ENCODE measurements at regions not wholly inside any gene's neighbourhood (a gene's known extent, or its start where the extent isn't known, plus 50 kb on each side); places are given as distances from the start of the nearest gene placed in this dataset.

DNA sequence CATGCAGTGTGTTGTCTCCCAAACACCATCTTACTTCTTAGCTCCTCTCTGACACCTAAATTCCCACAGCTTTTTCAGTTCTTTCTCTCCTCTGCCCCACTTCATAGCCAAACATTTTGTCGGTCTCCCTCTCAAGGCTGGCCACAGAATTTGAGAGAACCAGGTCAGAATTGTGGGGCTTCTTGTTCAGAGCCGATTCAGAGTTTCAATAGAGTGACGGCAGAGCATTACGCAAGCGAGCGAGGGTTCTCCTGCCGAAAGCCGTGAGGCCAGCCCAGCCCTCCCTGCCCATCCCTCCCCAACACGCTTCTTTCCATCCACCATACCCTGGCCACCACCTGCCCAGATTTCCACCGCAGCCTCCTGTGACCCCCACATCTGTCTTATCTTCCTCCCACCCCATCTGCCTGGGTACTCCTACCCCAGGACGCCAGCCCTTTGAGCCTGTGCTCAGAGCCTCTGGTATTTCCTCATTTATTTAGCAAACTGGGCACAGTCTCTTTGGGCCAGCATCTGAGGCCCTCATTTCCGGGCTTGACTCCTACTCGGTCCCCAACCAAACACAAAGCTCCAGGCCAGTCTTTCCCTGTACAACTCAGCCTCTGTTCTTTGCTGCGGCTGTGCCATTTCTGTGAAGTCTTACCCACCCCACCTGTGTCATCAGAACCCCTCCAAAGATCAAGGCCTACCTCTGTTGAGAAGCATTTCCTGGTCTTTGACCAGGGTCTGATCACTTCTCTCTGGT lies 70.0 kb upstream of the MAP4K4 start:
- no peak for TF ChIP-seq POLR2A (IDR thresholded peaks at IDR 0.05)
- no peak for TF ChIP-seq CTCF (IDR thresholded peaks at IDR 0.05)
- TF ChIP-seq EP300 (IDR thresholded peaks at IDR 0.05) = no peak

Data from ovary (tissue), 3 donors.